ENCODE measurements at regions not wholly inside any gene's neighbourhood (a gene's known extent, or its start where the extent isn't known, plus 50 kb on each side); places are given as distances from the start of the nearest gene placed in this dataset.

GRCh38 chr2:145635706-145636427 lies 1115.9 kb upstream of the ZEB2 start:
- TF ChIP-seq, protein P1, sequence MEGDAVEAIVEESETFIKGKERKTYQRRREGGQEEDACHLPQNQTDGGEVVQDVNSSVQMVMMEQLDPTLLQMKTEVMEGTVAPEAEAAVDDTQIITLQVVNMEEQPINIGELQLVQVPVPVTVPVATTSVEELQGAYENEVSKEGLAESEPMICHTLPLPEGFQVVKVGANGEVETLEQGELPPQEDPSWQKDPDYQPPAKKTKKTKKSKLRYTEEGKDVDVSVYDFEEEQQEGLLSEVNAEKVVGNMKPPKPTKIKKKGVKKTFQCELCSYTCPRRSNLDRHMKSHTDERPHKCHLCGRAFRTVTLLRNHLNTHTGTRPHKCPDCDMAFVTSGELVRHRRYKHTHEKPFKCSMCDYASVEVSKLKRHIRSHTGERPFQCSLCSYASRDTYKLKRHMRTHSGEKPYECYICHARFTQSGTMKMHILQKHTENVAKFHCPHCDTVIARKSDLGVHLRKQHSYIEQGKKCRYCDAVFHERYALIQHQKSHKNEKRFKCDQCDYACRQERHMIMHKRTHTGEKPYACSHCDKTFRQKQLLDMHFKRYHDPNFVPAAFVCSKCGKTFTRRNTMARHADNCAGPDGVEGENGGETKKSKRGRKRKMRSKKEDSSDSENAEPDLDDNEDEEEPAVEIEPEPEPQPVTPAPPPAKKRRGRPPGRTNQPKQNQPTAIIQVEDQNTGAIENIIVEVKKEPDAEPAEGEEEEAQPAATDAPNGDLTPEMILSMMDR (IDR thresholded peaks at IDR 0.05; ENCODE audit: control insufficient read depth, insufficient read depth, low read depth, low read length, missing control alignments), result no peak
- no peak overlapping the region for H3K4me3 ChIP-seq (ENCODE audit: control insufficient read depth, low read depth, low read length)
- no peak for DNase-seq (ENCODE audit: low read depth)

- DNase-seq (ENCODE audit: low read depth), result no peak
- no peak overlapping the region for H3K4me3 ChIP-seq (ENCODE audit: control insufficient read depth, low read depth, low read length)
- TF ChIP-seq, protein P1 (IDR thresholded peaks at IDR 0.05; ENCODE audit: control insufficient read depth, insufficient read depth, low read depth, low read length, missing control alignments), result no peak
Observed at GRCh38 chr2:145631561-145631960, 1111.6 kb upstream of the ZEB2 start.

DNA sequence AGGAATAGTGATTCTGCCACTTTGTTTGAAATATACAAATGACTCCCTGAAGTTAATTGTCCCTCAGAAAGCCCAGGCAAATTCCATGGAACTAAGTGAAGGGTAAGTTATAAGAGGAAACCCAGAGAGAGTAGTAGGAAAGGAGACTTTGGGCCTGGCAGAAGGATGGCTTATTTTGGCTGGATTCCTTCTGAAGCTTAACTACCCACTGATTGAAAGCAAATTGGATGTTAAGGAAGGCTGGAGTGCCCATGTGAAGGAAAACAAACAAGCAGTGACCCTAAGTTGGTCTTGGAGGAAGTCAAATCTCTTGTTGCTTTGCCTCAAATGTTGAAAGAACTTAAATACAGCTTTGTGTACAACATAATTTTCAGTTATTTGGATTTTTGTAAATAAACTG lies 1106.4 kb upstream of the ZEB2 start:
- TF ChIP-seq, protein P1 (IDR thresholded peaks at IDR 0.05; ENCODE audit: control insufficient read depth, insufficient read depth, low read depth, low read length, missing control alignments), result no peak
- H3K4me3 ChIP-seq (ENCODE audit: control insufficient read depth, low read depth, low read length), result no peak overlapping the region
- DNase-seq (ENCODE audit: low read depth), result no peak

DNA sequence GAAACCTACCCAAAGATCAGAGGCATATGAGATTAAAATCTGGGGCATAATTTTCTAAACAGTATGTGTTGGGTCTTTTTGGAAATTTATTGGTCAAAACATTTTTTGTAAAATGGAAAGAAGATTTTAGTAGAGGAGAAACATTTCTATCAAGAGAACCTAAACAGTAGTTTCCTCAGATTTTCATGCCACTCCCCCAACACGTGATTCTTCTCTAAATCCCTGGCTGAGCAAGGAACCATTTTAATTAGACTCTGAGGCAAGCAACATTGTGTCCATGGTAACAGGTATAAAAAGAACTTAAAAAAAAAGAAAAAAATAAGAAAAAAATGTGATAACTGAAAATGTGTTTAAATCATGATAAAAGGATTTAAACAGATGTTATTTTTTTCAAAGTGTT lies 1105.2 kb upstream of the ZEB2 start:
- no peak for DNase-seq (ENCODE audit: low read depth)
- no peak overlapping the region for H3K4me3 ChIP-seq (ENCODE audit: control insufficient read depth, low read depth, low read length)
- TF ChIP-seq, protein P1 (IDR thresholded peaks at IDR 0.05; ENCODE audit: control insufficient read depth, insufficient read depth, low read depth, low read length, missing control alignments), result no peak

DNA sequence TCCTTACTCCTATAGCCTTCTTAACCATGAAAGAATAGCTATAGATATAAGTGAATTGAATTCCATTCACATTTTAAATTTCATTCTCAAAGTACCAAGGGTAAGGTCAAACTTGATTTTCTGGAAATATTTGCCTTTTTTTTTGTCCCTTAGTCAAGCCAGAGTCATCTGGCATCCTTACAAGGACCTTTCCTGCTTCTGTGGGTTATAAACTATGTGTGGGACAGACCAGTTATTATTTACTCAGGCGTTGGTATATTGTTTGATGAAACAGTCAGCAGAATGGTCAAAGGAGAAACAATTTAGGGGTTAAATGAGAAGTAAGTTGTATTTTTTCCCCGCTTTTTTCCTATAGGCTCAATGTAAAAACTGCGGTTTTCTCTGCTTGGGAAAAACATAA lies 1103.2 kb upstream of the ZEB2 start:
- TF ChIP-seq, protein P1 (IDR thresholded peaks at IDR 0.05; ENCODE audit: control insufficient read depth, insufficient read depth, low read depth, low read length, missing control alignments), result no peak
- peak; percentile 35 for DNase-seq (ENCODE audit: low read depth)

DNA sequence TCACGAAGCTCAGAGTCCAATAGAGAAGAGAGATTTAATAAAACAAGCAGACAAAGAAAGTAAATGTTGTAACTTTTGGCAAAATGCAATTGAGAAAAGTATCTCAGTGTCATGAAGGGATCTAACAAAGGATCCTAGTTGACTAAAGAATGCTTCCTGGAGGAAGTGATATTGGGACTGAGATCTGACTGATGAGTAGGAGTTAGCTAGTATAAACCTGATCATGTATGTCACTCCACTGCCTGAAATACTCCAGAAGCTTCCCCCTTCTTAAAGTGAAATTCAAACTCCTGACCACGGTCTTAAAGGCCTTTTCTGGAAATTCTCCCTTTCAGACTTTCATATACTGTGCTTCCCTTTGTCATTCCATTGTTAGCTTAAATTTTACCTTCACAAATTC lies 1102.4 kb upstream of the ZEB2 start:
- DNase-seq (ENCODE audit: low read depth), result no peak
- H3K4me3 ChIP-seq (ENCODE audit: control insufficient read depth, low read depth, low read length), result no peak overlapping the region
- TF ChIP-seq, protein P1 (IDR thresholded peaks at IDR 0.05; ENCODE audit: control insufficient read depth, insufficient read depth, low read depth, low read length, missing control alignments), result no peak

More for the DNA sequence above, 1103.2 kb upstream of the ZEB2 start:
- no peak overlapping the region for H3K4me3 ChIP-seq (ENCODE audit: control insufficient read depth, low read depth, low read length)
